HFF-Myc (cell line): ENCODE measurements at regions not wholly inside any gene's neighbourhood (a gene's known extent, or its start where the extent isn't known, plus 50 kb on each side); places are given as distances from the start of the nearest gene placed in this dataset.

Source experiments
- DNase-seq: peaks from one replicate; pipeline ENCODE4 v3.0.0-alpha.2; 2011; ENCODE audit warnings: low read depth; ENCODE audit errors: extremely low read depth
- H3K4me3 ChIP-seq: replicated peaks from 2 replicates; pipeline ENCODE4 v1.5.1; 2011; ENCODE audit warnings: low read depth, mild to moderate bottlenecking, control low read depth, low read length
- CTCF ChIP-seq: IDR thresholded peaks from 2 replicates; pipeline ENCODE4 v1.5.1; 2012; ENCODE audit warnings: mild to moderate bottlenecking, low read depth, low read length, control low read depth; ENCODE audit errors: missing control alignments

- H3K4me3 ChIP-seq = no peak overlapping the region
- no peak for TF ChIP-seq CTCF
- no peak for DNase-seq
Measured at GRCh38 chr12:66932126-66932525, 253.2 kb upstream of the GRIP1 start.

DNA sequence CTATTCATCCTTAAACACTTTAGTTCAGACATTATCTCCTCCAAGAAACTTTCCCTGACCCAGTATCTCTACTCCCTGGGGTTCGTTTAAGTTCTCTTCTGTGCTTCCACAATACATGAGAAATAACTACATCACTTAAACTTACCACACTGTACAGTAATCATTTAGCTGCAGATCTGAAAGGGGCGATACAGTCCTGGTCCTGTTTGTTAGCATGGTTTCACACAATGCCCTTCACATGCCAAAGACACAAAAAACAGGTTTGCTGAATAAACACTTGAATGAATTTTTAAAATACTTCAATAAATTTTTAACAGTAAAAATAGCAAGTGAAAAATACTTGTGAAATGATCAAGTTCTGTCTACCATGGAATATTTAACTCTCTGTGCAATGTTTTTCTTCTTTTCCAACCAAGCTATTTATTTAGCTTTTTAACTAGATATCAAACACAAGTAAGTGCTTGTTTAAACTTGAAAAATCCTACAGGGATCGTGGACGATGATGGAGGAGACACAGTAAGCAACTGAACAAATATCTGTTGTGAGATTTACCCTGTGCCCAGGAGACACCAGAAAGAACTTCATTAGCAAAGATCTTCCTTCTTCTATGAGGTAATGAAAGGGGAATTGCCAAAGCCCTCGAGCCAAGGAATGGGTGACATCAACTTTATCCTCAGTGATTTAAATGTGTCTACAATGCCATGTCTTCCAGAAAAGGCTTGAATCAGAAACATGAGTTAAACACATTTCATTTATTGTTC lies 255.6 kb upstream of the GRIP1 start:
- H3K4me3 ChIP-seq = no peak overlapping the region
- DNase-seq = no peak
- no peak for TF ChIP-seq CTCF

GRCh38 chr12:66941150-66941549 lies 262.3 kb upstream of the GRIP1 start:
- H3K4me3 ChIP-seq = no peak overlapping the region
- TF ChIP-seq CTCF = no peak
- DNase-seq = no peak

- DNase-seq = no peak
- H3K4me3 ChIP-seq = no peak overlapping the region
- no peak for TF ChIP-seq CTCF
Measured at GRCh38 chr12:66942741-66943465, 264.0 kb upstream of the GRIP1 start.

GRCh38 chr12:66944365-66944764 lies 265.5 kb upstream of the GRIP1 start:
- no peak for DNase-seq
- TF ChIP-seq CTCF = no peak

GRCh38 chr12:66945189-66945817 lies 266.4 kb upstream of the GRIP1 start:
- DNase-seq = no peak
- no peak for TF ChIP-seq CTCF
- no peak overlapping the region for H3K4me3 ChIP-seq

More at GRCh38 chr12:66944365-66944764, 265.5 kb upstream of the GRIP1 start:
- no peak overlapping the region for H3K4me3 ChIP-seq
